ENCODE measurements at regions not wholly inside any gene's neighbourhood (a gene's known extent, or its start where the extent isn't known, plus 50 kb on each side); places are given as distances from the start of the nearest gene placed in this dataset.

- WGBS, 2 experiments (ENCODE audit: low coverage in 1 of 2, low lambda C conversion rate in 2 of 2, missing lambda C conversion rate in 2 of 2): 0 to 7% methylated on average over 1 of the region's 1 CpG
- no peaks in the 10 kb centered on the region for H3K9me2 ChIP-seq (ENCODE audit: insufficient read depth)
- H3K27ac ChIP-seq: no peak overlapping the region
- no peaks in the 10 kb centered on the region for H3K4me1 ChIP-seq (ENCODE audit: insufficient read depth)
- no peaks in the 10 kb centered on the region for H4K20me1 ChIP-seq (ENCODE audit: insufficient read depth)
- H3K79me2 ChIP-seq (ENCODE audit: insufficient read depth): no peaks in the 10 kb centered on the region
- no peaks in the 10 kb centered on the region for H3F3A ChIP-seq (ENCODE audit: insufficient read depth)
- TF ChIP-seq EZH2phosphoT487 (IDR thresholded peaks at IDR 0.05; ENCODE audit: insufficient read depth, low read depth): no peak
- no peak for TF ChIP-seq EZH2 (IDR thresholded peaks at IDR 0.05; ENCODE audit: insufficient read depth, poor library complexity, severe bottlenecking)
- no peaks in the 10 kb centered on the region for H3K9me3 ChIP-seq (ENCODE audit: low read depth)
- H3K36me3 ChIP-seq (ENCODE audit: low read depth): no peaks in the 10 kb centered on the region
- no peak overlapping the region for H2AFZ ChIP-seq
- DNase-seq: no peak
- in situ Hi-C loops (cut with MboI): no loop called here
- H3K4me3 ChIP-seq: no peak overlapping the region
- H3K27me3 ChIP-seq (replicated peaks; ENCODE audit: insufficient read depth): no peaks in the 10 kb centered on the region
- no peak overlapping the region for H3K9ac ChIP-seq
- H3K4me2 ChIP-seq (ENCODE audit: unreplicated experiment): no peak overlapping the region
Measured at GRCh38 chr13:67643516-67644055, 413.4 kb upstream of the PCDH9 start.

- H3K9me2 ChIP-seq (ENCODE audit: insufficient read depth): no peaks in the 10 kb centered on the region
- in situ Hi-C loops (cut with MboI): no loop called here
- H3F3A ChIP-seq (ENCODE audit: insufficient read depth): no peaks in the 10 kb centered on the region
- H4K20me1 ChIP-seq (ENCODE audit: insufficient read depth): no peaks in the 10 kb centered on the region
- no peak overlapping the region for H3K4me2 ChIP-seq (ENCODE audit: unreplicated experiment)
- no peak overlapping the region for H3K27ac ChIP-seq
- no peak for TF ChIP-seq EZH2phosphoT487 (IDR thresholded peaks at IDR 0.05; ENCODE audit: insufficient read depth, low read depth)
- no peaks in the 10 kb centered on the region for H3K4me1 ChIP-seq (ENCODE audit: insufficient read depth)
- no peaks in the 10 kb centered on the region for H3K9me3 ChIP-seq (ENCODE audit: low read depth)
- H3K9ac ChIP-seq: no peak overlapping the region
- H2AFZ ChIP-seq: no peak overlapping the region
- no peak for DNase-seq
- H3K79me2 ChIP-seq (ENCODE audit: insufficient read depth): no peaks in the 10 kb centered on the region
- no peak overlapping the region for H3K4me3 ChIP-seq
- no peaks in the 10 kb centered on the region for H3K27me3 ChIP-seq (replicated peaks; ENCODE audit: insufficient read depth)
- H3K36me3 ChIP-seq (ENCODE audit: low read depth): no peaks in the 10 kb centered on the region
Measured at GRCh38 chr13:67642657-67643056, 412.5 kb upstream of the PCDH9 start.

DNA sequence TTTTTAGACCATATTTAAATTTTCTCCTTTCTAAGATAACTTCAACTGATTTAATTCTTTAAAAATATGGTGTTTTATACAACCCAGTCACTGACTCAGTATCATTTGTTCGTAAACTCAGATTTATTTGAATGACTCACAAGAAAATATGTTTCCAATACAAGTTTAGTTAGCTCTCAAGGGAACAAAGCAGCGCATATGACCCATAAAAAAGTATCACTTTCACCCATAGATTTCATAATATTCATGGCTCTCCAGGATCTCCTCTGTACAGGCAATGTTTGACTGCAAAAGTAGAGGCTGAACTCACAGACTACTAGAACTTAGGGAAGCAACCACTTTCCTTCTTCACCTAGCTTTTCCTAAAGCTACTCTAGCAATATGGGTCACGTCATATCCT lies 405.6 kb upstream of the PCDH9 start:
- no peak overlapping the region for H3K27ac ChIP-seq
- in situ Hi-C loops (cut with MboI): no loop called here
- DNase-seq: no peak
- whole genome bisulfite sequencing, 2 experiments (ENCODE audit: low coverage in 1 of 2, low lambda C conversion rate in 2 of 2, missing lambda C conversion rate in 2 of 2): 6 to 11% methylated on average over 3 of the region's 3 CpGs
- H2AFZ ChIP-seq: no peak overlapping the region
- H3F3A ChIP-seq (ENCODE audit: insufficient read depth): no peaks in the 10 kb centered on the region
- H3K4me1 ChIP-seq (ENCODE audit: insufficient read depth): no peaks in the 10 kb centered on the region
- H3K27me3 ChIP-seq (replicated peaks; ENCODE audit: insufficient read depth): no peaks in the 10 kb centered on the region
- no peak overlapping the region for H3K4me2 ChIP-seq (ENCODE audit: unreplicated experiment)
- H4K20me1 ChIP-seq (ENCODE audit: insufficient read depth): no peaks in the 10 kb centered on the region
- no peaks in the 10 kb centered on the region for H3K36me3 ChIP-seq (ENCODE audit: low read depth)
- H3K79me2 ChIP-seq (ENCODE audit: insufficient read depth): no peaks in the 10 kb centered on the region
- H3K9me2 ChIP-seq (ENCODE audit: insufficient read depth): no peaks in the 10 kb centered on the region
- H3K9me3 ChIP-seq (ENCODE audit: low read depth): no peaks in the 10 kb centered on the region
- TF ChIP-seq EZH2phosphoT487 (IDR thresholded peaks at IDR 0.05; ENCODE audit: insufficient read depth, low read depth): no peak
- no peak for TF ChIP-seq EZH2 (IDR thresholded peaks at IDR 0.05; ENCODE audit: insufficient read depth, poor library complexity, severe bottlenecking)
- H3K4me3 ChIP-seq: no peak overlapping the region
- no peak overlapping the region for H3K9ac ChIP-seq

- Histone ChIP-seq H3F3A (ENCODE audit: insufficient read depth) (no peaks in the 10 kb centered on the region), H3K9me3 (ENCODE audit: low read depth) (no peaks in the 10 kb centered on the region), H3K36me3 (ENCODE audit: low read depth) (no peaks in the 10 kb centered on the region), H3K4me1 (ENCODE audit: insufficient read depth) (no peaks in the 10 kb centered on the region), H3K4me2 (ENCODE audit: unreplicated experiment) (no peak overlapping the region), H4K20me1 (ENCODE audit: insufficient read depth) (no peaks in the 10 kb centered on the region), H3K9ac (no peak overlapping the region), H3K4me3 (no peak overlapping the region), H3K27ac (no peak overlapping the region), H3K27me3 (replicated peaks; ENCODE audit: insufficient read depth) (no peaks in the 10 kb centered on the region), H3K9me2 (ENCODE audit: insufficient read depth) (no peaks in the 10 kb centered on the region), H2AFZ (no peak overlapping the region), H3K79me2 (ENCODE audit: insufficient read depth) (no peaks in the 10 kb centered on the region)
- in situ Hi-C loops (cut with MboI): no loop called here
- TF ChIP-seq EZH2 (IDR thresholded peaks at IDR 0.05; ENCODE audit: insufficient read depth, poor library complexity, severe bottlenecking) (no peak), EZH2phosphoT487 (IDR thresholded peaks at IDR 0.05; ENCODE audit: insufficient read depth, low read depth) (no peak)
- DNase-seq: no peak
- WGBS, 2 experiments (ENCODE audit: low coverage in 1 of 2, low lambda C conversion rate in 2 of 2, missing lambda C conversion rate in 2 of 2): 0 to 4% methylated on average over 1 of the region's 1 CpG
Measured at GRCh38 chr13:67632590-67632989, 402.5 kb upstream of the PCDH9 start.

- no peaks in the 10 kb centered on the region for H3K9me2 ChIP-seq (ENCODE audit: insufficient read depth)
- no peaks in the 10 kb centered on the region for H3K27me3 ChIP-seq (replicated peaks; ENCODE audit: insufficient read depth)
- H2AFZ ChIP-seq: no peak overlapping the region
- no peaks in the 10 kb centered on the region for H3F3A ChIP-seq (ENCODE audit: insufficient read depth)
- WGBS, 2 experiments (ENCODE audit: low coverage in 1 of 2, low lambda C conversion rate in 2 of 2, missing lambda C conversion rate in 2 of 2): 29 to 36% methylated on average over 3 of the region's 3 CpGs
- no peak overlapping the region for H3K4me3 ChIP-seq
- H3K4me1 ChIP-seq (ENCODE audit: insufficient read depth): no peaks in the 10 kb centered on the region
- H3K79me2 ChIP-seq (ENCODE audit: insufficient read depth): no peaks in the 10 kb centered on the region
- H3K36me3 ChIP-seq (ENCODE audit: low read depth): no peaks in the 10 kb centered on the region
- no peak overlapping the region for H3K27ac ChIP-seq
- DNase-seq: no peak
- H3K9ac ChIP-seq: no peak overlapping the region
- no peak for TF ChIP-seq EZH2 (IDR thresholded peaks at IDR 0.05; ENCODE audit: insufficient read depth, poor library complexity, severe bottlenecking)
- TF ChIP-seq EZH2phosphoT487 (IDR thresholded peaks at IDR 0.05; ENCODE audit: insufficient read depth, low read depth): no peak
- in situ Hi-C loops (cut with MboI): no loop called here
- H3K4me2 ChIP-seq (ENCODE audit: unreplicated experiment): no peak overlapping the region
- H4K20me1 ChIP-seq (ENCODE audit: insufficient read depth): no peaks in the 10 kb centered on the region
- H3K9me3 ChIP-seq (ENCODE audit: low read depth): no peaks in the 10 kb centered on the region
Measured at GRCh38 chr13:67630640-67631039, 400.5 kb upstream of the PCDH9 start.

All from GM23248 (cell line).